ENCODE measurements at regions not wholly inside any gene's neighbourhood (a gene's known extent, or its start where the extent isn't known, plus 50 kb on each side); places are given as distances from the start of the nearest gene placed in this dataset.

DNA sequence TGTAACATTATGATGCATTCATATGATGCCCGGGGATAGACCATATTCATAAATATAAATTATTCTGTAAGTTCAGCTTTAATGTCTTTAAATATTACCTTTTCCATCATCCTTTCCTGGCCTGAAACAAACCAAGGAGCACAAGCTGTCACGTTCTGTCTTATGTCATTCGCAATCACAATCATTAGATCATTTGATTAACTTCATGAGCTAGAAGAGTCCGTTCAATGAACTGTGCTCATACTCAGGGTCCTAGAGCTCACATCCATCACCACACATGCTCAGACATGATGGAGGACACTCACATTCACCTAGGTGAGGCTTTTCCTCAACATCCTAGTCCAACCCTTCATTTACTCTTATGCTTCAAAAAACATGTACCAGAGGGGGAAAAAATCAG lies 599.0 kb upstream of the ID2 start:
- no peaks in the 10 kb centered on the region for H3K79me2 ChIP-seq (replicated peaks; ENCODE audit: insufficient read depth, low read length)
- H3K9ac ChIP-seq (ENCODE audit: low read length), result no peak overlapping the region
- H3K4me3 ChIP-seq (ENCODE audit: low read length), result no peak overlapping the region
- no peaks in the 10 kb centered on the region for H3K27me3 ChIP-seq (ENCODE audit: insufficient read depth, low read depth, low read length)
- H3K9me3 ChIP-seq (ENCODE audit: low read length), result no peaks in the 10 kb centered on the region
- no peak overlapping the region for H3K27ac ChIP-seq (ENCODE audit: low read length)
- no peaks in the 10 kb centered on the region for H3K36me3 ChIP-seq (ENCODE audit: insufficient read depth, low read length)
- TF ChIP-seq POLR2AphosphoS5 (IDR thresholded peaks at IDR 0.05) (no peak), RAD21 (conservative IDR thresholded peaks at IDR 0.05) (no peak), EZH2 (IDR thresholded peaks at IDR 0.05; ENCODE audit: borderline replicate concordance, insufficient read depth, low read length, poor library complexity, severe bottlenecking) (no peak), TAF1 (IDR thresholded peaks at IDR 0.05; ENCODE audit: low read depth) (no peak), SMC3 (conservative IDR thresholded peaks at IDR 0.05; ENCODE audit: poor library complexity) (no peak)
- TF ChIP-seq, protein P1, sequence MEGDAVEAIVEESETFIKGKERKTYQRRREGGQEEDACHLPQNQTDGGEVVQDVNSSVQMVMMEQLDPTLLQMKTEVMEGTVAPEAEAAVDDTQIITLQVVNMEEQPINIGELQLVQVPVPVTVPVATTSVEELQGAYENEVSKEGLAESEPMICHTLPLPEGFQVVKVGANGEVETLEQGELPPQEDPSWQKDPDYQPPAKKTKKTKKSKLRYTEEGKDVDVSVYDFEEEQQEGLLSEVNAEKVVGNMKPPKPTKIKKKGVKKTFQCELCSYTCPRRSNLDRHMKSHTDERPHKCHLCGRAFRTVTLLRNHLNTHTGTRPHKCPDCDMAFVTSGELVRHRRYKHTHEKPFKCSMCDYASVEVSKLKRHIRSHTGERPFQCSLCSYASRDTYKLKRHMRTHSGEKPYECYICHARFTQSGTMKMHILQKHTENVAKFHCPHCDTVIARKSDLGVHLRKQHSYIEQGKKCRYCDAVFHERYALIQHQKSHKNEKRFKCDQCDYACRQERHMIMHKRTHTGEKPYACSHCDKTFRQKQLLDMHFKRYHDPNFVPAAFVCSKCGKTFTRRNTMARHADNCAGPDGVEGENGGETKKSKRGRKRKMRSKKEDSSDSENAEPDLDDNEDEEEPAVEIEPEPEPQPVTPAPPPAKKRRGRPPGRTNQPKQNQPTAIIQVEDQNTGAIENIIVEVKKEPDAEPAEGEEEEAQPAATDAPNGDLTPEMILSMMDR (IDR thresholded peaks at IDR 0.05; ENCODE audit: poor library complexity, severe bottlenecking), result no peak
- TF ChIP-seq, protein P2, sequence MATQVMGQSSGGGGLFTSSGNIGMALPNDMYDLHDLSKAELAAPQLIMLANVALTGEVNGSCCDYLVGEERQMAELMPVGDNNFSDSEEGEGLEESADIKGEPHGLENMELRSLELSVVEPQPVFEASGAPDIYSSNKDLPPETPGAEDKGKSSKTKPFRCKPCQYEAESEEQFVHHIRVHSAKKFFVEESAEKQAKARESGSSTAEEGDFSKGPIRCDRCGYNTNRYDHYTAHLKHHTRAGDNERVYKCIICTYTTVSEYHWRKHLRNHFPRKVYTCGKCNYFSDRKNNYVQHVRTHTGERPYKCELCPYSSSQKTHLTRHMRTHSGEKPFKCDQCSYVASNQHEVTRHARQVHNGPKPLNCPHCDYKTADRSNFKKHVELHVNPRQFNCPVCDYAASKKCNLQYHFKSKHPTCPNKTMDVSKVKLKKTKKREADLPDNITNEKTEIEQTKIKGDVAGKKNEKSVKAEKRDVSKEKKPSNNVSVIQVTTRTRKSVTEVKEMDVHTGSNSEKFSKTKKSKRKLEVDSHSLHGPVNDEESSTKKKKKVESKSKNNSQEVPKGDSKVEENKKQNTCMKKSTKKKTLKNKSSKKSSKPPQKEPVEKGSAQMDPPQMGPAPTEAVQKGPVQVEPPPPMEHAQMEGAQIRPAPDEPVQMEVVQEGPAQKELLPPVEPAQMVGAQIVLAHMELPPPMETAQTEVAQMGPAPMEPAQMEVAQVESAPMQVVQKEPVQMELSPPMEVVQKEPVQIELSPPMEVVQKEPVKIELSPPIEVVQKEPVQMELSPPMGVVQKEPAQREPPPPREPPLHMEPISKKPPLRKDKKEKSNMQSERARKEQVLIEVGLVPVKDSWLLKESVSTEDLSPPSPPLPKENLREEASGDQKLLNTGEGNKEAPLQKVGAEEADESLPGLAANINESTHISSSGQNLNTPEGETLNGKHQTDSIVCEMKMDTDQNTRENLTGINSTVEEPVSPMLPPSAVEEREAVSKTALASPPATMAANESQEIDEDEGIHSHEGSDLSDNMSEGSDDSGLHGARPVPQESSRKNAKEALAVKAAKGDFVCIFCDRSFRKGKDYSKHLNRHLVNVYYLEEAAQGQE (IDR thresholded peaks at IDR 0.05; ENCODE audit: borderline replicate concordance), result no peak
- H2AFZ ChIP-seq (ENCODE audit: low read depth, low read length), result no peak overlapping the region
- no peaks in the 10 kb centered on the region for H3F3A ChIP-seq (ENCODE audit: insufficient read depth, low read length, poor library complexity, severe bottlenecking)
- no peaks in the 10 kb centered on the region for H3K9me2 ChIP-seq (ENCODE audit: insufficient read depth, low read length)
- no peaks in the 10 kb centered on the region for H4K20me1 ChIP-seq (ENCODE audit: insufficient read depth)
- no peak overlapping the region for H3K4me2 ChIP-seq (ENCODE audit: low read length)

DNA sequence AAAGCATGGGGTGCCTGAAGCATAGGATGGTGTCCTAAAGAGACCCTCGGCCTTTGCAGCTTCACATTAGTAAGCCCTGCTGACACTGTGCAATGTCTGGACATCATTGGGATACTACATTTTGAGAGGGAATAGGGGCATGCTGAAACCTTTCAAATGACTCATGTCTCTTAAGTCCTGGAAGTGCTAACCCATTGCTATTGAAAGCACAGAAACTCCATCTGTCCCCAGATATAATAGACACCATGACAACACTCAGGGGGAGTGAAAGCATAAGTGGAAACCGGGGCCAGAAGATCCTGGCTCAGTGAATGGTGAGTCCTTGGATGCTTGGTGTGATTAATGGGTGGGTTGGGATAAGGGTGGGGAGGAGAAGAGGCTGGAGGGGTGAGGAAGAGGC lies 595.5 kb upstream of the ID2 start:
- H3K27me3 ChIP-seq (ENCODE audit: insufficient read depth, low read depth, low read length), result no peaks in the 10 kb centered on the region
- H4K20me1 ChIP-seq (ENCODE audit: insufficient read depth), result no peaks in the 10 kb centered on the region
- H2AFZ ChIP-seq (ENCODE audit: low read depth, low read length), result no peak overlapping the region
- H3K4me3 ChIP-seq (ENCODE audit: low read length), result no peak overlapping the region
- H3K27ac ChIP-seq (ENCODE audit: low read length), result no peak overlapping the region
- H3K79me2 ChIP-seq (replicated peaks; ENCODE audit: insufficient read depth, low read length), result no peaks in the 10 kb centered on the region
- no peak overlapping the region for H3K4me2 ChIP-seq (ENCODE audit: low read length)
- TF ChIP-seq MXI1 (conservative IDR thresholded peaks at IDR 0.05; ENCODE audit: poor library complexity, severe bottlenecking) (no peak), TAF1 (IDR thresholded peaks at IDR 0.05; ENCODE audit: low read depth) (no peak), EP300 (conservative IDR thresholded peaks at IDR 0.05; ENCODE audit: poor library complexity, severe bottlenecking) (no peak), RAD21 (conservative IDR thresholded peaks at IDR 0.05) (no peak), SMC3 (conservative IDR thresholded peaks at IDR 0.05; ENCODE audit: poor library complexity) (no peak), EZH2 (IDR thresholded peaks at IDR 0.05; ENCODE audit: borderline replicate concordance, insufficient read depth, low read length, poor library complexity, severe bottlenecking) (no peak), POLR2AphosphoS5 (IDR thresholded peaks at IDR 0.05) (no peak)
- TF ChIP-seq, protein P1 (IDR thresholded peaks at IDR 0.05; ENCODE audit: poor library complexity, severe bottlenecking), result no peak
- TF ChIP-seq, protein P2 (IDR thresholded peaks at IDR 0.05; ENCODE audit: borderline replicate concordance), result no peak
- no peaks in the 10 kb centered on the region for H3K9me2 ChIP-seq (ENCODE audit: insufficient read depth, low read length)
- no peaks in the 10 kb centered on the region for H3F3A ChIP-seq (ENCODE audit: insufficient read depth, low read length, poor library complexity, severe bottlenecking)
- H3K9me3 ChIP-seq (ENCODE audit: low read length), result no peaks in the 10 kb centered on the region
- H3K36me3 ChIP-seq (ENCODE audit: insufficient read depth, low read length), result no peaks in the 10 kb centered on the region
- no peak overlapping the region for H3K9ac ChIP-seq (ENCODE audit: low read length)

Measured in neural cell (in vitro differentiated cells).